B cell (primary cell): ENCODE measurements at regions not wholly inside any gene's neighbourhood (a gene's known extent, or its start where the extent isn't known, plus 50 kb on each side); places are given as distances from the start of the nearest gene placed in this dataset.

Experiments
- ATAC-seq: fragments of 200-7000 bp; cut with Tn5 transposase; one replicate; pipeline ENCODE4 v1.10.0; 2021; ENCODE audit warnings: low read depth, mild to moderate bottlenecking, moderate number of reproducible peaks, moderate library complexity
- CTCF ChIA-PET: fragments of 350-600 bp; sonication (Branson Sonifier 250); formaldehyde crosslinking; loops from one replicate; lab custom pipeline; 2021; ENCODE audit warnings: antibody characterized with exemption, inconsistent platforms; lab: Charles Lee
- POLR2A ChIA-PET: fragments of 350-600 bp; sonication (Branson Sonifier 250); formaldehyde crosslinking; loops from one replicate; lab custom pipeline; 2021; ENCODE audit warnings: antibody characterized with exemption; lab: Charles Lee
- DNase-seq: peaks from one replicate; pipeline ENCODE4 v3.0.0; 2013
- H2AFZ ChIP-seq: 2 replicates; pipeline ENCODE4 v1.6.1; 2012; ENCODE audit warnings: mild to moderate bottlenecking, low read depth, low read length; ENCODE audit not compliant: insufficient read depth, poor library complexity, severe bottlenecking
- H3K27ac ChIP-seq, 2 donors: 1 replicate in 1 of 2; 2 replicates in 1 of 2; pipeline ENCODE4 v1.5.1; 2012 to 2013; ENCODE audit warnings: low read length in 2 of 2, mild to moderate bottlenecking in 2 of 2, moderate library complexity in 1 of 2
- H3K27me3 ChIP-seq, 4 experiments: fragments of 200-600 bp in 1 of 4; sonication (generic) in 1 of 4; replicated peaks in 1 of 4; 1 replicate in 2 of 4; 2 replicates in 2 of 4; pipeline versions ENCODE4 v1.6.1 to v1.7.0; 2013 to 2016; ENCODE audit warnings: low read length in 3 of 4, mild to moderate bottlenecking in 2 of 4, mixed read lengths in 1 of 4, moderate library complexity in 1 of 4; ENCODE audit not compliant: insufficient read depth in 4 of 4, control insufficient read depth in 3 of 4; ENCODE audit errors: control extremely low read depth in 1 of 4
- H3K36me3 ChIP-seq, 2 experiments: replicated peaks in 1 of 2; 1 replicate in 1 of 2; 2 replicates in 1 of 2; pipeline versions ENCODE4 v1.6.1 to v1.7.1; 2013; ENCODE audit warnings: low read length in 1 of 2; ENCODE audit not compliant: insufficient read depth in 2 of 2, control insufficient read depth in 1 of 2; ENCODE audit errors: control extremely low read depth in 1 of 2, extremely low read depth in 1 of 2
- H3K4me1 ChIP-seq, 2 donors: fragments of 200-600 bp in 1 of 2; sonication (generic) in 1 of 2; 1 replicate in 1 of 2; 2 replicates in 1 of 2; pipeline versions ENCODE4 v1.5.1 to v1.6.1; 2013 to 2017; ENCODE audit warnings: low read length in 2 of 2; ENCODE audit not compliant: control insufficient read depth in 2 of 2, insufficient read depth in 2 of 2
- H3K4me2 ChIP-seq: replicated peaks from 2 replicates; pipeline ENCODE3; 2012; ENCODE audit warnings: mild to moderate bottlenecking, low read depth, low read length; ENCODE audit not compliant: poor library complexity, severe bottlenecking
- H3K4me3 ChIP-seq, 5 experiments: fragments of 200-600 bp in 1 of 5; sonication (generic) in 1 of 5; 1 replicate in 3 of 5; 2 replicates in 2 of 5; pipeline versions ENCODE4 v1.5.1 to v1.7.0; 2011 to 2016; ENCODE audit warnings: low read length in 4 of 5, mild to moderate bottlenecking in 4 of 5, low read depth in 2 of 5, control low read depth in 1 of 5, moderate library complexity in 1 of 5; ENCODE audit not compliant: insufficient read depth in 1 of 5; ENCODE audit errors: control extremely low read depth in 1 of 5, extremely low read depth in 1 of 5
- H3K79me2 ChIP-seq: fragments of 200-600 bp; sonication (generic); one replicate; pipeline ENCODE4 v1.6.0; 2016; ENCODE audit warnings: low read length; ENCODE audit not compliant: control insufficient read depth, insufficient read depth
- H3K9ac ChIP-seq: fragments of 200-600 bp; sonication (generic); 2 replicates; pipeline ENCODE4 v1.6.1; 2017; ENCODE audit warnings: mild to moderate bottlenecking, low read length, moderate library complexity
- H3K9me3 ChIP-seq, 3 donors: one replicate each; pipeline versions ENCODE4 v1.6.1 to v1.7.1; 2013; ENCODE audit warnings: low read length in 2 of 3; ENCODE audit not compliant: control insufficient read depth in 2 of 3, insufficient read depth in 1 of 3; ENCODE audit errors: control extremely low read depth in 1 of 3
- H4K20me1 ChIP-seq: 2 replicates; pipeline ENCODE4 v1.6.0; 2012; ENCODE audit warnings: mild to moderate bottlenecking, low read length; ENCODE audit not compliant: insufficient read depth, control insufficient read depth, poor library complexity, severe bottlenecking
- H3K27ac Mint-ChIP-seq: one replicate; pipeline ENCODE4 v1.8.0; 2021; ENCODE audit warnings: mixed read lengths
- H3K27me3 Mint-ChIP-seq: one replicate; pipeline ENCODE4 v1.8.0; 2021; ENCODE audit warnings: mixed read lengths
- H3K4me1 Mint-ChIP-seq: one replicate; pipeline ENCODE4 v1.8.0; 2021; ENCODE audit warnings: mixed read lengths
- H3K4me3 Mint-ChIP-seq: one replicate; pipeline ENCODE4 v1.8.0; 2021; ENCODE audit warnings: mixed read lengths
- H3K9me3 Mint-ChIP-seq: one replicate; pipeline ENCODE4 v1.8.0; 2022; ENCODE audit warnings: mixed read lengths; ENCODE audit not compliant: insufficient read depth
- CTCF ChIP-seq: fragments of 200-600 bp; IDR thresholded peaks from one replicate; pipeline ENCODE4 v1.8.0; 2022; ENCODE audit warnings: antibody characterized with exemption, mild to moderate bottlenecking
- EZH2 ChIP-seq: IDR thresholded peaks from 2 replicates; pipeline ENCODE4 v1.6.1; 2012; ENCODE audit warnings: borderline replicate concordance, low read depth, mild to moderate bottlenecking, moderate library complexity, low read length; ENCODE audit not compliant: insufficient read depth, poor library complexity, severe bottlenecking
- WGBS: methylation state at CpG from one replicate; pipeline ENCODE4 v1.1.5; 2013; ENCODE audit warnings: missing lambda C conversion rate; ENCODE audit not compliant: insufficient coverage; 5-methylcytosine and 5-hydroxymethylcytosine counted together
- intact Hi-C: fragments of 100-400 bp; cut with micrococcal nuclease; formaldehyde crosslinking; loops from one replicate; pipeline ENCODE4 v1.10.0; 2022

GRCh38 chr3:124275412-124275811, 283.5 kb upstream of the ROPN1 start:
- TF ChIP-seq CTCF (no peak), EZH2 (no peak)
- ChIA-PET CTCF (no interaction called here), POLR2A (no interaction called here)
- H3K27ac ChIP-seq, result no peak overlapping the region
- no peak overlapping the region for H3K4me3 ChIP-seq
- intact Hi-C loops, result no loop called here
- no peak overlapping the region for H3K4me2 ChIP-seq
- Mint-ChIP-seq H3K27ac (no peak overlapping the region), H3K9me3 (no peaks in the 10 kb centered on the region), H3K4me3 (no peak overlapping the region), H3K27me3 (peaks cover 3% of the 10 kb centered on the region), H3K4me1 (no peaks in the 10 kb centered on the region)
- no peaks in the 10 kb centered on the region for H4K20me1 ChIP-seq
- H2AFZ ChIP-seq, result no peak overlapping the region
- ATAC-seq (no peak), DNase-seq (no peak)
- no CpG with 5 or more reads among the region's 1 CpG for WGBS
- no peaks in the 10 kb centered on the region for H3K9me3 ChIP-seq
- H3K4me1 ChIP-seq, result no peaks in the 10 kb centered on the region
- H3K79me2 ChIP-seq, result no peaks in the 10 kb centered on the region
- no peak overlapping the region for H3K9ac ChIP-seq
- H3K36me3 ChIP-seq, result no peaks in the 10 kb centered on the region
- no peaks in the 10 kb centered on the region for H3K27me3 ChIP-seq

- Mint-ChIP-seq H3K27me3 (peaks cover 3% of the 10 kb centered on the region), H3K4me1 (no peaks in the 10 kb centered on the region), H3K27ac (no peak overlapping the region), H3K9me3 (no peaks in the 10 kb centered on the region), H3K4me3 (no peak overlapping the region)
- H3K27me3 ChIP-seq, result no peaks in the 10 kb centered on the region
- WGBS, result 90% methylated on average over 3 of the region's 3 CpGs
- no peaks in the 10 kb centered on the region for H3K9me3 ChIP-seq
- TF ChIP-seq CTCF (no peak), EZH2 (no peak)
- ChIA-PET CTCF (no interaction called here), POLR2A (no interaction called here)
- no peaks in the 10 kb centered on the region for H3K79me2 ChIP-seq
- no peaks in the 10 kb centered on the region for H4K20me1 ChIP-seq
- H3K9ac ChIP-seq, result no peak overlapping the region
- H2AFZ ChIP-seq, result no peak overlapping the region
- H3K4me3 ChIP-seq, result no peak overlapping the region
- no peak for ATAC-seq
- intact Hi-C loops, result no loop called here
- H3K27ac ChIP-seq, result no peak overlapping the region
- no peaks in the 10 kb centered on the region for H3K36me3 ChIP-seq
- DNase-seq, result no peak
- no peaks in the 10 kb centered on the region for H3K4me1 ChIP-seq
- H3K4me2 ChIP-seq, result no peak overlapping the region
Observed at GRCh38 chr3:124276133-124276532, 284.2 kb upstream of the ROPN1 start.
